ENCODE measurements at regions not wholly inside any gene's neighbourhood (a gene's known extent, or its start where the extent isn't known, plus 50 kb on each side); places are given as distances from the start of the nearest gene placed in this dataset.

GRCh38 chr4:111869339-111869738, 275.9 kb upstream of the FAM241A start:
- TF ChIP-seq CTCF (optimal IDR thresholded peaks at IDR 0.05 in 1 of 3, IDR thresholded peaks at IDR 0.05 in 1 of 3, conservative IDR thresholded peaks at IDR 0.05 in 1 of 3; ENCODE audit: extremely low read depth in 1 of 3, insufficient read depth in 2 of 3, low read length in 3 of 3) (no peak), EZH2 (IDR thresholded peaks at IDR 0.05; ENCODE audit: low read length) (no peak)

Measured in keratinocyte (primary cell).